ENCODE measurements at regions not wholly inside any gene's neighbourhood (a gene's known extent, or its start where the extent isn't known, plus 50 kb on each side); places are given as distances from the start of the nearest gene placed in this dataset.

DNA sequence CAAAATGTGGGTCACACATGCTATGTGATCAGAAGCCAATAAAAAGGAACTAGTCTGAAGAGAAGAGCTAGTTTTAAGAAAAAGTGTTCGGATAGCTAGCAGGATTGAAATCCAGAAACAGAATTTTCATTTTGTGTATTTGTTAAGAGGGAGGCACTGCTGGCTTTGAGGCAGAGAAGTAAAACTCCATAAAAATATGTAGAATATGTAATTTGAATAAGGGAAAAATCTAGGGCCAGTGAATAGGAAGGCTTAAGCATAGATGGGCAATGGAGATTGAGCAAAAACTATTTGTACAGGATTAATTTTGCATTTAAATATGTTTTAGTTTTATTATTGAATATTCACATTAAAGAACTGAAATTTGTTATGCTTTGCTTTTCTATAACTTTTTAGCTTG lies 399.9 kb upstream of the PITX2 start:
- TF ChIP-seq, protein P1, sequence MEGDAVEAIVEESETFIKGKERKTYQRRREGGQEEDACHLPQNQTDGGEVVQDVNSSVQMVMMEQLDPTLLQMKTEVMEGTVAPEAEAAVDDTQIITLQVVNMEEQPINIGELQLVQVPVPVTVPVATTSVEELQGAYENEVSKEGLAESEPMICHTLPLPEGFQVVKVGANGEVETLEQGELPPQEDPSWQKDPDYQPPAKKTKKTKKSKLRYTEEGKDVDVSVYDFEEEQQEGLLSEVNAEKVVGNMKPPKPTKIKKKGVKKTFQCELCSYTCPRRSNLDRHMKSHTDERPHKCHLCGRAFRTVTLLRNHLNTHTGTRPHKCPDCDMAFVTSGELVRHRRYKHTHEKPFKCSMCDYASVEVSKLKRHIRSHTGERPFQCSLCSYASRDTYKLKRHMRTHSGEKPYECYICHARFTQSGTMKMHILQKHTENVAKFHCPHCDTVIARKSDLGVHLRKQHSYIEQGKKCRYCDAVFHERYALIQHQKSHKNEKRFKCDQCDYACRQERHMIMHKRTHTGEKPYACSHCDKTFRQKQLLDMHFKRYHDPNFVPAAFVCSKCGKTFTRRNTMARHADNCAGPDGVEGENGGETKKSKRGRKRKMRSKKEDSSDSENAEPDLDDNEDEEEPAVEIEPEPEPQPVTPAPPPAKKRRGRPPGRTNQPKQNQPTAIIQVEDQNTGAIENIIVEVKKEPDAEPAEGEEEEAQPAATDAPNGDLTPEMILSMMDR (IDR thresholded peaks at IDR 0.05), result no peak
- TF ChIP-seq POLR2A (IDR thresholded peaks at IDR 0.05), result no peak
